Dermis blood vessel endothelial cell (primary cell): ENCODE measurements at regions not wholly inside any gene's neighbourhood (a gene's known extent, or its start where the extent isn't known, plus 50 kb on each side); places are given as distances from the start of the nearest gene placed in this dataset.

Experiments
- DNase-seq: peaks from one replicate; pipeline ENCODE4 v3.0.0; 2010

GRCh38 chr4:31995943-31996901 lies 1276.1 kb downstream of the PCDH7 start:
- DNase-seq: no peak

- DNase-seq: no peak
Measured at GRCh38 chr4:31998807-31999206, 1278.6 kb downstream of the PCDH7 start.

GRCh38 chr4:31999848-32000247 lies 1279.7 kb downstream of the PCDH7 start:
- DNase-seq: no peak

GRCh38 chr4:32000846-32001488 lies 1280.8 kb downstream of the PCDH7 start:
- DNase-seq: no peak

GRCh38 chr4:32002037-32002747 lies 1282.0 kb downstream of the PCDH7 start:
- DNase-seq: no peak

- no peak for DNase-seq
Measured at GRCh38 chr4:32003548-32003947, 1283.4 kb downstream of the PCDH7 start.

GRCh38 chr4:32010221-32010620 lies 1290.1 kb downstream of the PCDH7 start:
- DNase-seq: no peak

GRCh38 chr4:32022071-32022470 lies 1301.9 kb downstream of the PCDH7 start:
- DNase-seq: no peak

GRCh38 chr4:32025851-32026459 lies 1305.8 kb downstream of the PCDH7 start:
- DNase-seq: no peak

GRCh38 chr4:32030406-32030805 lies 1310.2 kb downstream of the PCDH7 start:
- no peak for DNase-seq

- no peak for DNase-seq
Measured at GRCh38 chr4:32031026-32031425, 1310.9 kb downstream of the PCDH7 start.

- DNase-seq: no peak
Measured at GRCh38 chr4:32032136-32032672, 1312.0 kb downstream of the PCDH7 start.

- DNase-seq: no peak
Measured at GRCh38 chr4:32037399-32037798, 1317.2 kb downstream of the PCDH7 start.

- DNase-seq: no peak
Measured at GRCh38 chr4:32042486-32043247, 1322.5 kb downstream of the PCDH7 start.

GRCh38 chr4:32043248-32043633 lies 1323.1 kb downstream of the PCDH7 start:
- DNase-seq: no peak

- no peak for DNase-seq
Measured at GRCh38 chr4:32061916-32062315, 1341.7 kb downstream of the PCDH7 start.

- DNase-seq: no peak
Measured at GRCh38 chr4:32073542-32073941, 1353.4 kb downstream of the PCDH7 start.

GRCh38 chr4:32087211-32087610 lies 1367.0 kb downstream of the PCDH7 start:
- no peak for DNase-seq

- no peak for DNase-seq
Measured at GRCh38 chr4:32094987-32095386, 1374.8 kb downstream of the PCDH7 start.

- DNase-seq: no peak
Measured at GRCh38 chr4:32102896-32103295, 1382.7 kb downstream of the PCDH7 start.

GRCh38 chr4:32106767-32107166 lies 1386.6 kb downstream of the PCDH7 start:
- no peak for DNase-seq

GRCh38 chr4:32112891-32113290 lies 1392.7 kb downstream of the PCDH7 start:
- no peak for DNase-seq
